ENCODE measurements at regions not wholly inside any gene's neighbourhood (a gene's known extent, or its start where the extent isn't known, plus 50 kb on each side); places are given as distances from the start of the nearest gene placed in this dataset.

GRCh38 chr11:96466607-96467006 lies 76.8 kb downstream of the JRKL start:
- DNase-seq (ENCODE audit: extremely low read depth, low read depth), result no peak
- TF ChIP-seq, protein P1, sequence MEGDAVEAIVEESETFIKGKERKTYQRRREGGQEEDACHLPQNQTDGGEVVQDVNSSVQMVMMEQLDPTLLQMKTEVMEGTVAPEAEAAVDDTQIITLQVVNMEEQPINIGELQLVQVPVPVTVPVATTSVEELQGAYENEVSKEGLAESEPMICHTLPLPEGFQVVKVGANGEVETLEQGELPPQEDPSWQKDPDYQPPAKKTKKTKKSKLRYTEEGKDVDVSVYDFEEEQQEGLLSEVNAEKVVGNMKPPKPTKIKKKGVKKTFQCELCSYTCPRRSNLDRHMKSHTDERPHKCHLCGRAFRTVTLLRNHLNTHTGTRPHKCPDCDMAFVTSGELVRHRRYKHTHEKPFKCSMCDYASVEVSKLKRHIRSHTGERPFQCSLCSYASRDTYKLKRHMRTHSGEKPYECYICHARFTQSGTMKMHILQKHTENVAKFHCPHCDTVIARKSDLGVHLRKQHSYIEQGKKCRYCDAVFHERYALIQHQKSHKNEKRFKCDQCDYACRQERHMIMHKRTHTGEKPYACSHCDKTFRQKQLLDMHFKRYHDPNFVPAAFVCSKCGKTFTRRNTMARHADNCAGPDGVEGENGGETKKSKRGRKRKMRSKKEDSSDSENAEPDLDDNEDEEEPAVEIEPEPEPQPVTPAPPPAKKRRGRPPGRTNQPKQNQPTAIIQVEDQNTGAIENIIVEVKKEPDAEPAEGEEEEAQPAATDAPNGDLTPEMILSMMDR (IDR thresholded peaks at IDR 0.05; ENCODE audit: low read depth, low read length), result no peak

DNA sequence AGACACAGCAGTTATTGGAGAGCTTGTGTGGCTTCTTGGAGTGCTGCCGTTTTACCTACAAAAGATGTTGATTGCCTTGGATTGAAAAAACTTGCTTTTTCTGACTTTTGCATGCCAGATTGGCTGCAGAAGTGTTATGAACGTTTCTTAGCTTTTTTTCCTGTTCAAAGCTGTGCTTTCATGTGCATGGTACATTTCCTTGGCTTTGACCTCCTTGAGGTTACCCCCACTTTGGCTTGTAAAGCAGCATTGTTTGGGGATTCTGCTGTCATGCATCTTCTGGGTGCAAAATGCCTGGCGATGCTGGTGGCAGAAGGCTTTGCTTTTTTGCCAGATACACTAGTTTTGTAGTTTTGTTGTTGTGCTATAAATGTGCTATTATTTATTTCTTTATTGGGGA lies 80.0 kb downstream of the JRKL start:
- TF ChIP-seq, protein P1 (IDR thresholded peaks at IDR 0.05; ENCODE audit: low read depth, low read length), result no peak
- no peak for DNase-seq (ENCODE audit: extremely low read depth, low read depth)

DNA sequence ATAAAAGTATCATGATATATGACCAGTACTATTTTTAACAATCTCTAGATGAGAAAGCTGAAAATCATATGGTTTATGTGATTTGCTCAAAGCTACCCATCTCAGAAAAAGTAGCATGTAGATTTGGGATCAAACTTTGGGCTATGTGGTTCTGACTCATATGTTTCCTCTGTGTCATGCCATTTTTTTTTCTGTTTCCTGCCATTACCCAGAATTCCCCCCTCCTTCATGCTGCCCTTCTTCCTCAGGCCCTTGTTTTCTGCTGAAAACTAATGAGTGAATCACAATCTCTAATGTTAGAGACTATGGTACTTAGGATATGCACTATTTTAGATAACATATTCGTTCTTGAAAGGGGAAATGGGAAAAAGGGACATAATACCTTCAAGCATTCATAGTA lies 80.7 kb downstream of the JRKL start:
- TF ChIP-seq, protein P1 (IDR thresholded peaks at IDR 0.05; ENCODE audit: low read depth, low read length), result no peak
- no peak for DNase-seq (ENCODE audit: extremely low read depth, low read depth)

- DNase-seq (ENCODE audit: extremely low read depth, low read depth), result no peak
- TF ChIP-seq, protein P1 (IDR thresholded peaks at IDR 0.05; ENCODE audit: low read depth, low read length), result no peak
Observed at GRCh38 chr11:96472085-96472484, 82.3 kb downstream of the JRKL start.

- TF ChIP-seq, protein P1 (IDR thresholded peaks at IDR 0.05; ENCODE audit: low read depth, low read length), result no peak
- no peak for DNase-seq (ENCODE audit: extremely low read depth, low read depth)
Observed at GRCh38 chr11:96474263-96474662, 84.5 kb downstream of the JRKL start.

DNA sequence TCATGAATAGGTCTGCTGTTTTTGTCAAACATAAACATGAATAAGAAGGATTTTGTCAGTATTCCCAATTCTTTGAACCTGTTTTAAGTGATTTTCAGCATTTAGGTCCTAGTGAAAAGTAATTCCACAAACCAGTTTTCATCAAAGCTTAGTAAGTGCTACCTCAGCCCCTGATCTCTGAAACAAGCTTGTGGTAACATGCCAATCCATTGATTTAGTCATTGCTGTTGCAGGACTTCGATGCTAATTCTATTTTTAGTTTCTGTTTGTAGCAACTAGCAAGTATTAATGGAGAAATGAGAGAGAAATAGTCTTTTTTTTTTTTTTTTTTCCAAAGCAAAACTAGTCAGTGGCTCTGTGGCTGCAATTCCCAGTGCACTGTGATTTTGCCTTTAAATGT lies 91.4 kb downstream of the JRKL start:
- DNase-seq (ENCODE audit: extremely low read depth, low read depth), result no peak
- TF ChIP-seq, protein P1 (IDR thresholded peaks at IDR 0.05; ENCODE audit: low read depth, low read length), result no peak

DNA sequence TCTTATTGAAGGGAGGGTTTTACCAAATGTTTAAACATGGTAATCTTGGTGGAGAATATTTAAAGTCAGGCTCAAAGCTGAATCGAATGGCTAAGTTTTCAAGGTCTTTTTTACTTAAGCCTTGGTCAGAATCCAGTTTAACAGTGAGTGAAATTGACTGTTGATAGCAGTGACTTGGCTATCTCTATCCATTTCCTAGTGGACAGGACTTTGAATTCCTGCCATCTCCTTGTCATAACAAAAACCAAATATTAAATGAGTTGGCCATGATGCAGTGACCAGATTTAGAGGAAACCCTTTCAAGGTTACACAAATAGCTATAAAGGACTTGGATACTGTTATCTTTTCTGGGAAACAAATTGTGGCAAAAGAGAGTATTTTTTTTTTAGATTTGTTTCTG lies 92.0 kb downstream of the JRKL start:
- TF ChIP-seq, protein P1 (IDR thresholded peaks at IDR 0.05; ENCODE audit: low read depth, low read length), result no peak
- DNase-seq (ENCODE audit: extremely low read depth, low read depth), result no peak

All from AG09319 (cell line).